ENCODE measurements at regions not wholly inside any gene's neighbourhood (a gene's known extent, or its start where the extent isn't known, plus 50 kb on each side); places are given as distances from the start of the nearest gene placed in this dataset.
"Not testable (repeated sequence)": the region's sequence is repeated elsewhere in the genome, so short reads cannot be mapped to it uniquely, and the experiment has no call there.

DNA sequence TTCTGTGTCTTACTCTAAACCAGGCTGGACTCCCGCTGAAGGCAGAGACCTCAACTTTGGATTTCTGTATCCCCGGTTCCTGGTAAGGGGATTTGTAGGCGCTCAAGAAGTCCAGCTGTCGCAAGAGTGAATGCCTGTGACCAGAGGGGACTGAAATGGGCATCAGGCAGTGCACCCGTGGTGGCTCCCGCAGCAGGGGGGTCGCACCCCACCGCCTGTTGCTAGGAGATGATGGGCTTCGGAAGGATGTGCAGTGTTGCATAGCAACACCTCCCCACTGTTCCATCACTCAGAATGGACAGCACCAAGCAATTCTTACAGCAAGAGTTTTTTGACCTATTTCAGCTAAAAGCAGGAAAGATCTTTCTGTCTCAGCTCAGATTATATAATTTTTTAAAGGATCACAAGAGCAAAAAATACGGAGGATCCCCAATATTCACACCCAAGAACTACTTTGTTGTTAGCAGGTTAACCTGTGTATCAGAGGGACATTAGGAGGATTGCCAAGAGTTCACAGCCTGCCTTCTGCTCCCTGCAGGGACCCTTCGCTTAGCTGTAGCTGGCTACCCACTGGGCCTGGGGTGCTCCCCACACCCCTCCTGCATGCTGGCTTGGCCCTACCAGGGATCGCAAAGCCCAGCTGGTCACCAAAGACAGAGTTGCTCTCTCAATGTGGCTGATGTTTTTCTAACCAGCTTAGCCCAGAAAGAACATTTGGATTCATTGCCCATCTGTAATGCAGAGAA lies 63.8 kb downstream of the SOWAHC start:
- CTCF ChIA-PET, result no interaction called here
- Histone ChIP-seq H3K9me3 (no peaks in the 10 kb centered on the region), H3K27ac (ENCODE audit: low read length) (no peak overlapping the region), H3K4me3 (ENCODE audit: control insufficient read depth in 1 of 2, extremely low read depth in 1 of 2, low read length in 1 of 2) (no peak overlapping the region), H3K27me3 (replicated peaks in 1 of 2; ENCODE audit: control insufficient read depth in 2 of 2, extremely low read depth in 1 of 2, insufficient read depth in 2 of 2, low read length in 1 of 2) (peaks cover 0 to 11% of the 10 kb centered on the region in 2 experiments), H3K4me1 (ENCODE audit: control insufficient read depth in 1 of 2, extremely low read depth in 1 of 2, insufficient read depth in 2 of 2, low read length in 2 of 2) (no peaks in the 10 kb centered on the region), H3K36me3 (ENCODE audit: control insufficient read depth in 2 of 2, extremely low read depth in 1 of 2, insufficient read depth in 1 of 2, low read length in 1 of 2) (no peaks in the 10 kb centered on the region)
- Mint-ChIP-seq H3K4me1 (peaks cover 0 to 3% (median 3%) of the 10 kb centered on the region in 3 donors), H3K27me3 (peaks cover 13 to 19% of the 10 kb centered on the region in 2 donors), H3K36me3 (no peaks in the 10 kb centered on the region), H3K9me3 (no peaks in the 10 kb centered on the region), H3K4me3 (no peak overlapping the region), H3K27ac (no peak overlapping the region)
- no peak for DNase-seq
- no peak for ATAC-seq (replicated peaks in 1 of 4)
- 89% methylated on average over 5 of the region's 12 CpGs for WGBS (ENCODE audit: insufficient coverage)
- POLR2A ChIA-PET, result no interaction called here

DNA sequence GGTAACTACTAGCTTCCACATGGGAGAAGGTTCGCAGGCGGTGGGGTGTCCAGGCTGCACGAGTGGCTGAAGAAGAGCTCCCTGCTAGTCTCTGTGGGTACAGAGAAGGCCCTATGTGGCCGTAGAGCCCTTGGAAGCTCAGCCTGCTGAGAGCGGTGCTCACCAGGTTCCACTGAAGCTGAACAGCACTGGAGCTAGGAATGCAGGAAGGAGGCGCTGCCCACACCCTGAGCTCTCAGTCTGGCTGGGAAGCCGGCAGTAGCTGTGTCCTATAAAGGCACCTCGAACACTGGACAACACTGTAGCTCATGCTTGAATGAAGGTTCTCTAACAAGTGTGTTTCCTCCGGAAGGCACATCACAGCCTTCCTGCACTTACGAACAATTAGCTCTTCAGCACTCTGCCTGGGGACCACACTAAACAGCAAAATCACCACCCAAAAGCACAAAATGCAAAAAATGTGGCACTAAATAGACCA lies 64.6 kb downstream of the SOWAHC start:
- H3K27ac ChIP-seq (ENCODE audit: low read length); POLR2A ChIA-PET: not testable (repeated sequence)

DNA sequence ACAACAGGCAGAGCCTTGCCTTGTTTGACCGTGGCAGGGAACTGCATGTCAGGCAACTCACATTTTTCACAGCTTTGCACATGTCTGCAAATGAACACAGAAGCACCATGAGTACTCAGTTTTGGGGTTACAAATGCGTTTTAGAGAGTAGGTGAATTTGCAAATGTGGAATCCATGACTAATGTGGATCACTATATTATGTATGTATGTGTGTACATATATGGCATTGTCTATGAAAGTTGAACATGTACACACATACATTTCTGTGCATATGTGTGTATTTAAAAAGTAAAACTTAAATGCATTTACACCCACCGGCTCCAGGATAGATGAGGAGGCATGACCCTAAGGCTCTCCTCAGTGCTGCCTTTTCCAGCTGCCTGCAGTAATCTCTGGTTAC lies 65.1 kb downstream of the SOWAHC start:
- H3K4me3 Mint-ChIP-seq, result no peak overlapping the region
- no peak for DNase-seq
- Histone ChIP-seq H3K9me3 (no peaks in the 10 kb centered on the region), H3K36me3 (ENCODE audit: control insufficient read depth in 2 of 2, extremely low read depth in 1 of 2, insufficient read depth in 1 of 2, low read length in 1 of 2) (no peaks in the 10 kb centered on the region), H3K27me3 (replicated peaks in 1 of 2; ENCODE audit: control insufficient read depth in 2 of 2, extremely low read depth in 1 of 2, insufficient read depth in 2 of 2, low read length in 1 of 2) (peaks cover 0 to 11% of the 10 kb centered on the region in 2 experiments), H3K4me1 (ENCODE audit: control insufficient read depth in 1 of 2, extremely low read depth in 1 of 2, insufficient read depth in 2 of 2, low read length in 2 of 2) (no peaks in the 10 kb centered on the region), H3K27ac (ENCODE audit: low read length) (no peak overlapping the region), H3K4me3 (ENCODE audit: control insufficient read depth in 1 of 2, extremely low read depth in 1 of 2, low read length in 1 of 2) (no peak overlapping the region)
- ATAC-seq (replicated peaks in 1 of 4), result no peak
- H3K36me3 Mint-ChIP-seq, result no peaks in the 10 kb centered on the region
- H3K4me1 Mint-ChIP-seq, result peaks cover 0 to 3% (median 3%) of the 10 kb centered on the region in 3 donors
- H3K9me3 Mint-ChIP-seq, result no peaks in the 10 kb centered on the region
- POLR2A ChIA-PET, result no interaction called here
- no peak overlapping the region for H3K27ac Mint-ChIP-seq
- 57% methylated on average over 1 of the region's 3 CpGs for WGBS (ENCODE audit: insufficient coverage)
- CTCF ChIA-PET, result no interaction called here
- peaks cover 11 to 19% of the 10 kb centered on the region in 2 donors for H3K27me3 Mint-ChIP-seq

More for the DNA sequence above, 64.6 kb downstream of the SOWAHC start:
- H3K4me1 ChIP-seq (ENCODE audit: control insufficient read depth in 1 of 2, extremely low read depth in 1 of 2, insufficient read depth in 2 of 2, low read length in 2 of 2); H3K9me3 ChIP-seq; DNase-seq; H3K9me3 Mint-ChIP-seq; H3K4me1 Mint-ChIP-seq; ATAC-seq (replicated peaks in 1 of 4); H3K4me3 ChIP-seq (ENCODE audit: control insufficient read depth in 1 of 2, extremely low read depth in 1 of 2, low read length in 1 of 2); H3K4me3 Mint-ChIP-seq; H3K36me3 ChIP-seq (ENCODE audit: control insufficient read depth in 2 of 2, extremely low read depth in 1 of 2, insufficient read depth in 1 of 2, low read length in 1 of 2); H3K36me3 Mint-ChIP-seq; CTCF ChIA-PET; H3K27ac Mint-ChIP-seq: not testable (repeated sequence)
- H3K27me3 Mint-ChIP-seq, result peaks cover 11 to 19% of the 10 kb centered on the region in 2 donors
- WGBS (ENCODE audit: insufficient coverage), result 83% methylated on average over 4 of the region's 10 CpGs
- H3K27me3 ChIP-seq (replicated peaks in 1 of 2; ENCODE audit: control insufficient read depth in 2 of 2, extremely low read depth in 1 of 2, insufficient read depth in 2 of 2, low read length in 1 of 2), result peaks cover 0 to 11% of the 10 kb centered on the region in 2 experiments

DNA sequence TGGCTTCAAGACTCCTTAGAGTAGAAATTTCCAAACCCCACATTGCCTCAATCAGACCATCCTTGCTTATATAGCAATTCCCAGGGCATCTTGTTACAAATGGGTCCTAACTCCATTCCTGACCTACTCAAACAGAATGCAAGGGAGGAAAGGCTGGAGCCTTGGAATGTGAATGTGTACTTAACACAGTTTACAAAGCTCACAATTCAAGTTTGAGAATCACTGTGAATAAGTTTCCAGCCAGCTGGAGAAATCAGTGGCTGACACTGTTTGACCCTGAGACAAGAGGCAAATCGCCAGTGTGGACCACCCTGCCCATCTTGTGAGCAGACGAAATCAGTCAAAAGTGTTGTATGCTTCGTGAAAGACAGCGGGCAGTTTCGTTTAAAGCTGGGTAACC lies 65.5 kb downstream of the SOWAHC start:
- POLR2A ChIA-PET, result no interaction called here
- Histone ChIP-seq H3K36me3 (ENCODE audit: control insufficient read depth in 2 of 2, extremely low read depth in 1 of 2, insufficient read depth in 1 of 2, low read length in 1 of 2) (no peaks in the 10 kb centered on the region), H3K27ac (ENCODE audit: low read length) (no peak overlapping the region), H3K4me1 (ENCODE audit: control insufficient read depth in 1 of 2, extremely low read depth in 1 of 2, insufficient read depth in 2 of 2, low read length in 2 of 2) (no peaks in the 10 kb centered on the region), H3K9me3 (no peaks in the 10 kb centered on the region), H3K4me3 (ENCODE audit: control insufficient read depth in 1 of 2, extremely low read depth in 1 of 2, low read length in 1 of 2) (no peak overlapping the region), H3K27me3 (replicated peaks in 1 of 2; ENCODE audit: control insufficient read depth in 2 of 2, extremely low read depth in 1 of 2, insufficient read depth in 2 of 2, low read length in 1 of 2) (peaks cover 0 to 11% of the 10 kb centered on the region in 2 experiments)
- ATAC-seq (replicated peaks in 1 of 4), result no peak
- H3K36me3 Mint-ChIP-seq, result no peaks in the 10 kb centered on the region
- DNase-seq, result no peak
- no peak overlapping the region for H3K27ac Mint-ChIP-seq
- H3K9me3 Mint-ChIP-seq, result no peaks in the 10 kb centered on the region
- peaks cover 11 to 19% of the 10 kb centered on the region in 2 donors for H3K27me3 Mint-ChIP-seq
- peaks cover 0 to 3% (median 3%) of the 10 kb centered on the region in 3 donors for H3K4me1 Mint-ChIP-seq
- H3K4me3 Mint-ChIP-seq, result no peak overlapping the region
- CTCF ChIA-PET, result no interaction called here
- no CpG with 5 or more reads among the region's 5 CpGs for WGBS (ENCODE audit: insufficient coverage)

DNA sequence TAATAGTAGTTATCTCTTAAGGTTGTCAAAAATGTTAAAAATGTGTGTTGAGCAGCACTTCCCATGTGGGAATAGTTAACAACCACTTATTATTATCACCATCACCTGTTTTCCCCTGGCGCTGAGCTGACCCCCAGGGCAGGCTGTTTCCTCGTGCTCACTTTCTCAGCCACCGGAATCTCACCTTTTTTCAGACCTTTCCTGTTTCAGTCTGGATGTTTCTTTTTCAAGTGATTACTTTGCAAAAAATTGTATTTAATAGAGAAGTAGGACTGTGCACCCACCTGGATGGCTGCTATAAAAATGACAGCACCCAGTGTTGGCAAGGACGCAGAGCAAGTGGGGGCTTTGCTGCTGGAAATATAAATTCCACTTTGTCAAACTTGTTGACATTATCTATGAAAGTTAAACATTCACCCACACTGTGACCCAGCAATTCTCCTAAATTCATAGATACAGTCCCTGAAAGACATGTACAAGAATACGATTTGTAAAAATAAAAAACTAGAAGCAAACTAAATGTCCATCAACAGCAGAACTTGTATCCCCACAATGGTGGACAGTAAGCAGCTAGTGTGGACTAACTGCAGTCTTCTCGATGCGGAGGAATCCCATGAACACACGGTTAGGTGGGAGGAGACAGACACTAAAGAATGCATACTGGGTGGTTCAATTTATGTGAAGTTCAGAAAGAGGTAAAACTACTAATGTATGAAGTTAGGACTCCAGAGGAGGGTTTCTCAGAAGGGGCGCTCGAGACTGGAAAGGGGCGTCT lies 66.5 kb downstream of the SOWAHC start:
- no peak overlapping the region for H3K27ac ChIP-seq (ENCODE audit: low read length)
- no peaks in the 10 kb centered on the region for H3K9me3 Mint-ChIP-seq
- H3K4me3 Mint-ChIP-seq, result no peak overlapping the region
- peaks cover 15 to 24% of the 10 kb centered on the region in 2 donors for H3K27me3 Mint-ChIP-seq
- H3K27ac Mint-ChIP-seq, result no peak overlapping the region
- H3K36me3 ChIP-seq (ENCODE audit: control insufficient read depth in 2 of 2, extremely low read depth in 1 of 2, insufficient read depth in 1 of 2, low read length in 1 of 2), result no peaks in the 10 kb centered on the region
- POLR2A ChIA-PET, result no interaction called here
- no peaks in the 10 kb centered on the region for H3K36me3 Mint-ChIP-seq
- peaks cover 0 to 3% (median 3%) of the 10 kb centered on the region in 3 donors for H3K4me1 Mint-ChIP-seq
- no peak for DNase-seq
- peaks cover 0 to 11% of the 10 kb centered on the region in 2 experiments for H3K27me3 ChIP-seq (replicated peaks in 1 of 2; ENCODE audit: control insufficient read depth in 2 of 2, extremely low read depth in 1 of 2, insufficient read depth in 2 of 2, low read length in 1 of 2)
- no peaks in the 10 kb centered on the region for H3K9me3 ChIP-seq
- no peaks in the 10 kb centered on the region for H3K4me1 ChIP-seq (ENCODE audit: control insufficient read depth in 1 of 2, extremely low read depth in 1 of 2, insufficient read depth in 2 of 2, low read length in 2 of 2)
- no peak for ATAC-seq (replicated peaks in 1 of 4)
- H3K4me3 ChIP-seq (ENCODE audit: control insufficient read depth in 1 of 2, extremely low read depth in 1 of 2, low read length in 1 of 2), result no peak overlapping the region
- WGBS (ENCODE audit: insufficient coverage), result 93% methylated on average over 2 of the region's 11 CpGs
- CTCF ChIA-PET, result no interaction called here

DNA sequence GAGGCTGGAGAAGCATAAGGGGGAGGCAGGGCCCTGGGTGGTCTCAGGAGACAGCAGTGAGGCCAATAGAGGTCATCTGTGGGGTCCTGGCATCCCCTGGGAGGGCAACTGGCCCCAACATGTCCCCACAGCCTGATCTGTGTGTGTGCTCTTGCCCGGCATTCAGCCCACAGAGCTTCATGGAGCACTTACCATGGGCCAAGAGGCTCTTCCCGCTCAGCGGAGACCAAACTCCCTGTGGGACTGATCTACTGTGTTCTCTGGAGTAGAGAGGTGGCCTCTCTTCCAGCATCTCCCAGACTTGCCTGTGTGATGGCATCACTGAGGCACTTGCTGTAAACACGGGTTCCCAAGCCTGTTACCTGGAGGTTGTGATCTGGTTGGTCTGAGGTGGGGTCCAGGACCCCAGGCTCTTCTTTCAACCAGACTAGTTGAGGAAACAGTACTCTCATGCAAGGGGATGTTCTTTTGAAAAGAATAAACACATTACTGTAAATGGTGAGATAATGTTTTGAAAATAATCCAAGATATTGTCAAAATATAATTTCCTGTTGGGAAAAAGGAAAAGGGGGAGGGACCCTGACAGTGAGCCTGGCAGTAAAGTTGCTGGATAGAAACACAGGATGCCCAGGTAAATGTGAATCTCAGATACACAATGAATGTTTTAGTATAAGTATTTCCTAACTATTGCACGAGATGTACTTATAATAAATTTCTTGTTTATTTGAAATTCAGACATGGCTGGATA lies 67.6 kb downstream of the SOWAHC start:
- CTCF ChIA-PET, result no interaction called here

More for the DNA sequence above, 67.6 kb downstream of the SOWAHC start:
- Mint-ChIP-seq H3K27ac (no peak overlapping the region), H3K27me3 (peaks cover 15 to 28% of the 10 kb centered on the region in 2 donors), H3K4me1 (peaks cover 0 to 3% (median 3%) of the 10 kb centered on the region in 3 donors), H3K9me3 (no peaks in the 10 kb centered on the region), H3K36me3 (no peaks in the 10 kb centered on the region), H3K4me3 (no peak overlapping the region)
- no peaks in the 10 kb centered on the region for H3K4me1 ChIP-seq (ENCODE audit: control insufficient read depth in 1 of 2, extremely low read depth in 1 of 2, insufficient read depth in 2 of 2, low read length in 2 of 2)
- no peak for ATAC-seq (replicated peaks in 1 of 4)
- DNase-seq, result no peak
- no peak overlapping the region for H3K27ac ChIP-seq (ENCODE audit: low read length)
- H3K27me3 ChIP-seq (replicated peaks in 1 of 2; ENCODE audit: control insufficient read depth in 2 of 2, extremely low read depth in 1 of 2, insufficient read depth in 2 of 2, low read length in 1 of 2), result peaks cover 0 to 11% of the 10 kb centered on the region in 2 experiments
- H3K9me3 ChIP-seq, result no peaks in the 10 kb centered on the region
- H3K4me3 ChIP-seq (ENCODE audit: control insufficient read depth in 1 of 2, extremely low read depth in 1 of 2, low read length in 1 of 2), result no peak overlapping the region
- POLR2A ChIA-PET, result no interaction called here
- WGBS (ENCODE audit: insufficient coverage), result no CpG with 5 or more reads among the region's 5 CpGs
- no peaks in the 10 kb centered on the region for H3K36me3 ChIP-seq (ENCODE audit: control insufficient read depth in 2 of 2, extremely low read depth in 1 of 2, insufficient read depth in 1 of 2, low read length in 1 of 2)

Data from T-cell (primary cell).